ENCODE measurements at regions not wholly inside any gene's neighbourhood (a gene's known extent, or its start where the extent isn't known, plus 50 kb on each side); places are given as distances from the start of the nearest gene placed in this dataset.

- Histone ChIP-seq H3K9me3 (ENCODE audit: low read length) (no peaks in the 10 kb centered on the region), H4K20me1 (ENCODE audit: insufficient read depth, low read length) (no peaks in the 10 kb centered on the region), H3K9me2 (ENCODE audit: insufficient read depth, low read length) (no peaks in the 10 kb centered on the region), H3K4me1 (ENCODE audit: insufficient read depth, low read length, poor library complexity, severe bottlenecking) (no peaks in the 10 kb centered on the region), H3K36me3 (ENCODE audit: insufficient read depth, low read length) (no peaks in the 10 kb centered on the region), H3K27ac (ENCODE audit: low read depth, low read length, poor library complexity, severe bottlenecking) (no peak overlapping the region), H3K4me3 (ENCODE audit: low read depth, low read length, poor library complexity, severe bottlenecking) (no peak overlapping the region), H3K4me2 (ENCODE audit: low read length) (no peak overlapping the region), H3K79me2 (ENCODE audit: insufficient read depth, low read depth, low read length) (no peaks in the 10 kb centered on the region), H2AFZ (ENCODE audit: low read length) (no peak overlapping the region)
- no peak for DNase-seq (ENCODE audit: low spot score)
- TF ChIP-seq EZH2phosphoT487 (IDR thresholded peaks at IDR 0.05; ENCODE audit: borderline replicate concordance, low read depth, low read length), result no peak
- TF ChIP-seq, protein P1, sequence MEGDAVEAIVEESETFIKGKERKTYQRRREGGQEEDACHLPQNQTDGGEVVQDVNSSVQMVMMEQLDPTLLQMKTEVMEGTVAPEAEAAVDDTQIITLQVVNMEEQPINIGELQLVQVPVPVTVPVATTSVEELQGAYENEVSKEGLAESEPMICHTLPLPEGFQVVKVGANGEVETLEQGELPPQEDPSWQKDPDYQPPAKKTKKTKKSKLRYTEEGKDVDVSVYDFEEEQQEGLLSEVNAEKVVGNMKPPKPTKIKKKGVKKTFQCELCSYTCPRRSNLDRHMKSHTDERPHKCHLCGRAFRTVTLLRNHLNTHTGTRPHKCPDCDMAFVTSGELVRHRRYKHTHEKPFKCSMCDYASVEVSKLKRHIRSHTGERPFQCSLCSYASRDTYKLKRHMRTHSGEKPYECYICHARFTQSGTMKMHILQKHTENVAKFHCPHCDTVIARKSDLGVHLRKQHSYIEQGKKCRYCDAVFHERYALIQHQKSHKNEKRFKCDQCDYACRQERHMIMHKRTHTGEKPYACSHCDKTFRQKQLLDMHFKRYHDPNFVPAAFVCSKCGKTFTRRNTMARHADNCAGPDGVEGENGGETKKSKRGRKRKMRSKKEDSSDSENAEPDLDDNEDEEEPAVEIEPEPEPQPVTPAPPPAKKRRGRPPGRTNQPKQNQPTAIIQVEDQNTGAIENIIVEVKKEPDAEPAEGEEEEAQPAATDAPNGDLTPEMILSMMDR (conservative IDR thresholded peaks at IDR 0.05; ENCODE audit: low read length), result no peak
- ChIA-PET POLR2A (no interaction called here), CTCF (ENCODE audit: unreplicated experiment) (no interaction called here)
- BruUV-seq (replicated peaks), result no TSS peak
- intact Hi-C loops (cut with micrococcal nuclease; ENCODE audit: unreplicated experiment), result no loop called here
Measured at GRCh38 chrX:8906299-8906938, 105.2 kb upstream of the FAM9A start.

DNA sequence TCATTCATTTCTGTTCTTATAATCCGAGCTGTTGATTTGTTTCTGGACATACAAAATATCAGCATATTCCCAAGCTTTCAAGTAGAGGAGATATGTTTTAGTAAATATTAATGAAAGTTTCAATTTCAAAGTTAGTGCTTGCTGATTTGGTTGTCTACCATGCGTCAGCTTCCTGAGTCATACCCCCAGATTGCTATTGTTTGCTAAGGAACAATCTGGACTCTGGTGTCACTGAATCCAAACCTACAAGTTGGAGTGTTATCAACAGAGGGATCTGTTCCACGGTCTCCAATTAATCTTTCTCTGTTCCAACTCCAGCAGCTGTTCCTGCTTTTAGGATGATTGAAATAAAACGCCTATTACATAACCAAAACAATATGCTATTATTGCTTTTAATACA, 96.1 kb upstream of the FAM9A start:
- H2AFZ ChIP-seq (ENCODE audit: low read length), result no peak overlapping the region
- H3K27ac ChIP-seq (ENCODE audit: low read depth, low read length, poor library complexity, severe bottlenecking), result no peak overlapping the region
- BruUV-seq (replicated peaks), result no TSS peak
- POLR2A ChIA-PET, result interaction anchor here (0.6 kb wide), 1 partner anchor 22 kb away, joined by 3 read pairs; no protein-coding TSS in a partner anchor
- no peak overlapping the region for H3K4me2 ChIP-seq (ENCODE audit: low read length)
- no peak for DNase-seq (ENCODE audit: low spot score)
- TF ChIP-seq EZH2phosphoT487 (IDR thresholded peaks at IDR 0.05; ENCODE audit: borderline replicate concordance, low read depth, low read length), result no peak
- TF ChIP-seq, protein P1 (conservative IDR thresholded peaks at IDR 0.05; ENCODE audit: low read length), result no peak
- no peaks in the 10 kb centered on the region for H4K20me1 ChIP-seq (ENCODE audit: insufficient read depth, low read length)
- intact Hi-C loops (cut with micrococcal nuclease; ENCODE audit: unreplicated experiment), result no loop called here
- H3K4me3 ChIP-seq (ENCODE audit: low read depth, low read length, poor library complexity, severe bottlenecking), result no peak overlapping the region
- CTCF ChIA-PET (ENCODE audit: unreplicated experiment), result no interaction called here
- no peaks in the 10 kb centered on the region for H3K36me3 ChIP-seq (ENCODE audit: insufficient read depth, low read length)
- no peaks in the 10 kb centered on the region for H3K9me3 ChIP-seq (ENCODE audit: low read length)
- no peaks in the 10 kb centered on the region for H3K9me2 ChIP-seq (ENCODE audit: insufficient read depth, low read length)
- H3K79me2 ChIP-seq (ENCODE audit: insufficient read depth, low read depth, low read length), result no peaks in the 10 kb centered on the region
- no peaks in the 10 kb centered on the region for H3K4me1 ChIP-seq (ENCODE audit: insufficient read depth, low read length, poor library complexity, severe bottlenecking)

DNA sequence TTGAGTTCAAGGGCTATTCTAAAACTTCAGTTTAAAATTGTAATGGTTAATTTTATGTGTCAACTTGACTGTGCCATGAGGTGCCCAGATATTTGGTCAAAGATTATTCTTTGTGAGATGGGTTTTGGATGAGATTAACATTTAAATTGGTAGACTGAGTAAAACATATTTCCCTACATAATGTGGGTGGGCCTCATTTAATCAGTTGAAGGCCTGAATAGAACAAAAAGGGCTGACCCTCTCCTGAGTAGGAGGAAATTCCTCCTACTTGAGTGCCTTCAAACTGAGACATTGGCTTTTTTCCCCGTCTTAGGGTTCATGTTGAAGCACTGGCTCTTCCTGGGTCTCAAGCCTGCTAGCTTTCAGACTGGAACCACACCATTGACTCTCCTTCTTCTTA, 89.6 kb upstream of the FAM9A start:
- H3K9me2 ChIP-seq (ENCODE audit: insufficient read depth, low read length), result no peaks in the 10 kb centered on the region
- CTCF ChIA-PET (ENCODE audit: unreplicated experiment), result no interaction called here
- no peaks in the 10 kb centered on the region for H4K20me1 ChIP-seq (ENCODE audit: insufficient read depth, low read length)
- BruUV-seq (replicated peaks), result no TSS peak
- TF ChIP-seq, protein P1 (conservative IDR thresholded peaks at IDR 0.05; ENCODE audit: low read length), result no peak
- TF ChIP-seq EZH2phosphoT487 (IDR thresholded peaks at IDR 0.05; ENCODE audit: borderline replicate concordance, low read depth, low read length), result no peak
- H2AFZ ChIP-seq (ENCODE audit: low read length), result no peak overlapping the region
- no peak overlapping the region for H3K27ac ChIP-seq (ENCODE audit: low read depth, low read length, poor library complexity, severe bottlenecking)
- H3K79me2 ChIP-seq (ENCODE audit: insufficient read depth, low read depth, low read length), result no peaks in the 10 kb centered on the region
- no peak overlapping the region for H3K4me3 ChIP-seq (ENCODE audit: low read depth, low read length, poor library complexity, severe bottlenecking)
- intact Hi-C loops (cut with micrococcal nuclease; ENCODE audit: unreplicated experiment), result no loop called here
- no peaks in the 10 kb centered on the region for H3K4me1 ChIP-seq (ENCODE audit: insufficient read depth, low read length, poor library complexity, severe bottlenecking)
- DNase-seq (ENCODE audit: low spot score), result no peak
- H3K9me3 ChIP-seq (ENCODE audit: low read length), result no peaks in the 10 kb centered on the region
- no peaks in the 10 kb centered on the region for H3K36me3 ChIP-seq (ENCODE audit: insufficient read depth, low read length)
- H3K4me2 ChIP-seq (ENCODE audit: low read length), result no peak overlapping the region
- POLR2A ChIA-PET, result no interaction called here
